ENCODE measurements at regions not wholly inside any gene's neighbourhood (a gene's known extent, or its start where the extent isn't known, plus 50 kb on each side); places are given as distances from the start of the nearest gene placed in this dataset.
A peak's percentile ranks its signal among the peaks of the same experiment; 100 is the strongest.
"Not testable (repeated sequence)": the region's sequence is repeated elsewhere in the genome, so short reads cannot be mapped to it uniquely, and the experiment has no call there.

GRCh38 chr1:184836141-184836540 is 81.5 kb upstream of the EDEM3 start:
- Histone ChIP-seq H3K4me1 (peaks cover 4 to 10% of the 10 kb centered on the region in 2 donors), H3K36me3 (no peaks in the 10 kb centered on the region), H3K9me3 (no peaks in the 10 kb centered on the region), H3K4me3 (no peak overlapping the region), H3K27ac (peak overlapping the region; percentile 76 to 83), H3K27me3 (no peaks in the 10 kb centered on the region)
- DNase-seq = no peak
- TF ChIP-seq POLR2A (IDR thresholded peaks at IDR 0.05) (no peak), CTCF (IDR thresholded peaks at IDR 0.05) (no peak)
- intact Hi-C loops (cut with DNase I; ENCODE audit: low total_unique reads) = no loop called here

- intact Hi-C loops (cut with DNase I; ENCODE audit: low total_unique reads); H3K36me3 ChIP-seq; H3K9me3 ChIP-seq; H3K4me3 ChIP-seq; H3K27me3 ChIP-seq; H3K4me1 ChIP-seq; H3K27ac ChIP-seq; DNase-seq: not testable (repeated sequence)
Observed at GRCh38 chr1:184833994-184834393, 79.3 kb upstream of the EDEM3 start.

GRCh38 chr1:184832517-184832916 is 77.9 kb upstream of the EDEM3 start:
- intact Hi-C loops (cut with DNase I; ENCODE audit: low total_unique reads) = no loop called here
- Histone ChIP-seq H3K36me3 (no peaks in the 10 kb centered on the region), H3K4me3 (no peak overlapping the region), H3K4me1 (peaks cover 5 to 6% of the 10 kb centered on the region in 2 donors), H3K27ac (no peak overlapping the region), H3K27me3 (no peaks in the 10 kb centered on the region), H3K9me3 (no peaks in the 10 kb centered on the region)
- DNase-seq = no peak
- TF ChIP-seq CTCF (IDR thresholded peaks at IDR 0.05) (no peak), POLR2A (IDR thresholded peaks at IDR 0.05) (no peak)

- H3K9me3 ChIP-seq; H3K27ac ChIP-seq; H3K4me3 ChIP-seq; intact Hi-C loops (cut with DNase I; ENCODE audit: low total_unique reads); H3K27me3 ChIP-seq; DNase-seq; H3K36me3 ChIP-seq: not testable (repeated sequence)
- H3K4me1 ChIP-seq = peaks cover 6 to 13% of the 10 kb centered on the region in 2 donors
Observed at GRCh38 chr1:184829496-184829895, 74.8 kb upstream of the EDEM3 start.

GRCh38 chr1:184828369-184828717 is 73.7 kb upstream of the EDEM3 start:
- peaks cover 6 to 13% of the 10 kb centered on the region in 2 donors for H3K4me1 ChIP-seq
- intact Hi-C loops (cut with DNase I; ENCODE audit: low total_unique reads) = no loop called here
- no peak for TF ChIP-seq POLR2A (IDR thresholded peaks at IDR 0.05)
- no peak for TF ChIP-seq CTCF (IDR thresholded peaks at IDR 0.05)
- no peak for DNase-seq
- no peaks in the 10 kb centered on the region for H3K27me3 ChIP-seq
- no peaks in the 10 kb centered on the region for H3K36me3 ChIP-seq
- no peaks in the 10 kb centered on the region for H3K9me3 ChIP-seq
- H3K4me3 ChIP-seq = no peak overlapping the region
- H3K27ac ChIP-seq = peak overlapping the region; percentile 85 to 94

GRCh38 chr1:184827600-184828368 is 73.1 kb upstream of the EDEM3 start:
- intact Hi-C loops (cut with DNase I; ENCODE audit: low total_unique reads) = no loop called here
- H3K27me3 ChIP-seq = no peaks in the 10 kb centered on the region
- H3K9me3 ChIP-seq = no peaks in the 10 kb centered on the region

More at GRCh38 chr1:184827600-184828368, 73.1 kb upstream of the EDEM3 start:
- DNase-seq = no peak
- no peaks in the 10 kb centered on the region for H3K36me3 ChIP-seq
- H3K4me1 ChIP-seq = peaks cover 6 to 13% of the 10 kb centered on the region in 2 donors
- TF ChIP-seq CTCF (IDR thresholded peaks at IDR 0.05) = no peak
- no peak for TF ChIP-seq POLR2A (IDR thresholded peaks at IDR 0.05)
- peak overlapping the region; percentile 85 to 94 for H3K27ac ChIP-seq
- H3K4me3 ChIP-seq = no peak overlapping the region

Measured in uterus (tissue), 3 donors.